ENCODE measurements at regions not wholly inside any gene's neighbourhood (a gene's known extent, or its start where the extent isn't known, plus 50 kb on each side); places are given as distances from the start of the nearest gene placed in this dataset.

DNA sequence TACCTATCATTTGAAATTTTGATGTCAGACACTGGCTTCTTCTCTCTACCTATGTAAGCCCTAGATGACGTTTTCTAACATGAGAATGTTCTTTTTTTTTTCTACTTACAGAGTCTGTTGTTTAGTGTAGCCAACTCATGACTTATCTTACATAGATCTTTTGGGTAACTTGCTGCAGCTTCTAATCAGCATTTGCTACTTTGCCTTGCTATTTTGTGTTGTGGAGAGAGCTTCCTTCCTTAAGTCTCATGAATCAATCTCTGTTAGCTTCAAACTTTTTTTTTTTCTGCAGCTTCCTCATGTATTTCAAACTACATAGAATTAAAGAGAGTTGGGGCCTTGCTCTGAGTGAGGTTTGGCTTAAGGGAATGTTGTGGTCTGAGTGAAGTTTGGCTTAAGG lies 568.7 kb upstream of the BCHE start:
- H3K79me2 ChIP-seq (replicated peaks; ENCODE audit: insufficient read depth, low read length), result no peaks in the 10 kb centered on the region
- H3K9me3 ChIP-seq (ENCODE audit: low read length), result no peaks in the 10 kb centered on the region
- no peak overlapping the region for H2AFZ ChIP-seq (ENCODE audit: low read depth, low read length)
- no peaks in the 10 kb centered on the region for H3F3A ChIP-seq (ENCODE audit: insufficient read depth, low read length, poor library complexity, severe bottlenecking)
- H3K27ac ChIP-seq (ENCODE audit: low read length), result no peak overlapping the region
- no peaks in the 10 kb centered on the region for H3K9me2 ChIP-seq (ENCODE audit: insufficient read depth, low read length)
- H3K4me3 ChIP-seq (ENCODE audit: low read length), result no peak overlapping the region
- no peaks in the 10 kb centered on the region for H3K36me3 ChIP-seq (ENCODE audit: insufficient read depth, low read length)
- H3K4me2 ChIP-seq (ENCODE audit: low read length), result no peak overlapping the region
- TF ChIP-seq REST (IDR thresholded peaks at IDR 0.05; ENCODE audit: borderline replicate concordance) (no peak), CTCF (IDR thresholded peaks at IDR 0.05; ENCODE audit: poor library complexity, severe bottlenecking) (no peak), MXI1 (conservative IDR thresholded peaks at IDR 0.05; ENCODE audit: poor library complexity, severe bottlenecking) (no peak), RAD21 (conservative IDR thresholded peaks at IDR 0.05) (no peak), EP300 (conservative IDR thresholded peaks at IDR 0.05; ENCODE audit: poor library complexity, severe bottlenecking) (no peak), SMC3 (conservative IDR thresholded peaks at IDR 0.05; ENCODE audit: poor library complexity) (no peak), TAF1 (IDR thresholded peaks at IDR 0.05; ENCODE audit: low read depth) (no peak), EZH2 (IDR thresholded peaks at IDR 0.05; ENCODE audit: borderline replicate concordance, insufficient read depth, low read length, poor library complexity, severe bottlenecking) (no peak), POLR2AphosphoS5 (IDR thresholded peaks at IDR 0.05) (no peak)
- no peak overlapping the region for H3K9ac ChIP-seq (ENCODE audit: low read length)
- no peaks in the 10 kb centered on the region for H4K20me1 ChIP-seq (ENCODE audit: insufficient read depth)
- no peaks in the 10 kb centered on the region for H3K27me3 ChIP-seq (ENCODE audit: insufficient read depth, low read depth, low read length)

DNA sequence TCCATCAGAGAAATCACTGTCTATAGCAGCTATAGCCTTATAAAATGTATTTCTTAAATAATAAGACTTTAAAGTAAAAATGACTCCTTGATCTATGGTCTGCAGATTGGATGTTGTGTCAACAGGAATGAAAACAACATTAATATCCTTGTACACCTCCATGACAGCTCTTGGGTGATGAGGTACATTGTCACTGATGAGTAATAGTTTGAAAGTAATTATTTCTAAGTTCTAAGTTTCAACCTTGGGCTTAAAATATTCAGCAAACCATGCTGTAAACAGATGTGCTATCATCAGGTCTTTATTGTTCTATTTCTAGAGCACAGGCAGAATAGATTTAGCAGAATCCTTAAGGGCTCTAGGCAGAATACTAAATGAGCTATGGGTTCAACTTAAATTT lies 568.2 kb upstream of the BCHE start:
- TF ChIP-seq EP300 (conservative IDR thresholded peaks at IDR 0.05; ENCODE audit: poor library complexity, severe bottlenecking) (no peak), RAD21 (conservative IDR thresholded peaks at IDR 0.05) (no peak), REST (IDR thresholded peaks at IDR 0.05; ENCODE audit: borderline replicate concordance) (no peak), EZH2 (IDR thresholded peaks at IDR 0.05; ENCODE audit: borderline replicate concordance, insufficient read depth, low read length, poor library complexity, severe bottlenecking) (no peak), CTCF (IDR thresholded peaks at IDR 0.05; ENCODE audit: poor library complexity, severe bottlenecking) (no peak), POLR2AphosphoS5 (IDR thresholded peaks at IDR 0.05) (no peak), TAF1 (IDR thresholded peaks at IDR 0.05; ENCODE audit: low read depth) (no peak), SMC3 (conservative IDR thresholded peaks at IDR 0.05; ENCODE audit: poor library complexity) (no peak), MXI1 (conservative IDR thresholded peaks at IDR 0.05; ENCODE audit: poor library complexity, severe bottlenecking) (no peak)
- no peaks in the 10 kb centered on the region for H3K27me3 ChIP-seq (ENCODE audit: insufficient read depth, low read depth, low read length)
- H3K36me3 ChIP-seq (ENCODE audit: insufficient read depth, low read length), result no peaks in the 10 kb centered on the region

More for the DNA sequence above, 568.2 kb upstream of the BCHE start:
- Histone ChIP-seq H3K4me3 (ENCODE audit: low read length) (no peak overlapping the region), H2AFZ (ENCODE audit: low read depth, low read length) (no peak overlapping the region), H3K79me2 (replicated peaks; ENCODE audit: insufficient read depth, low read length) (no peaks in the 10 kb centered on the region), H4K20me1 (ENCODE audit: insufficient read depth) (no peaks in the 10 kb centered on the region), H3K9me3 (ENCODE audit: low read length) (no peaks in the 10 kb centered on the region), H3K9me2 (ENCODE audit: insufficient read depth, low read length) (no peaks in the 10 kb centered on the region), H3F3A (ENCODE audit: insufficient read depth, low read length, poor library complexity, severe bottlenecking) (no peaks in the 10 kb centered on the region), H3K4me2 (ENCODE audit: low read length) (no peak overlapping the region), H3K9ac (ENCODE audit: low read length) (no peak overlapping the region), H3K27ac (ENCODE audit: low read length) (no peak overlapping the region)

All from neural cell (in vitro differentiated cells).